DMS153 (cell line): ENCODE measurements at regions not wholly inside any gene's neighbourhood (a gene's known extent, or its start where the extent isn't known, plus 50 kb on each side); places are given as distances from the start of the nearest gene placed in this dataset.

Experiments
- DNase-seq: peaks from one replicate; lab custom pipeline; 2025; lab: John Stamatoyannopoulos, UW

- DNase-seq = no peak
Observed at GRCh38 chr11:92869716-92870115, 99.7 kb upstream of the MTNR1B start.

- no peak for DNase-seq
Observed at GRCh38 chr11:92870196-92870832, 99.1 kb upstream of the MTNR1B start.

GRCh38 chr11:92873551-92873950 lies 95.9 kb upstream of the MTNR1B start:
- DNase-seq = no peak

- no peak for DNase-seq
Observed at GRCh38 chr11:92875473-92875872, 94.0 kb upstream of the MTNR1B start.

- DNase-seq = no peak
Observed at GRCh38 chr11:92879086-92879485, 90.4 kb upstream of the MTNR1B start.

- no peak for DNase-seq
Observed at GRCh38 chr11:92880381-92880780, 89.1 kb upstream of the MTNR1B start.

GRCh38 chr11:92881940-92882450 lies 87.5 kb upstream of the MTNR1B start:
- no peak for DNase-seq

GRCh38 chr11:92882828-92883611 lies 86.4 kb upstream of the MTNR1B start:
- no peak for DNase-seq

- peak; percentile 28 for DNase-seq
Observed at GRCh38 chr11:92885600-92885999, 83.9 kb upstream of the MTNR1B start.

GRCh38 chr11:92886243-92886905 lies 83.1 kb upstream of the MTNR1B start:
- peak; percentile 74 for DNase-seq

- no peak for DNase-seq
Observed at GRCh38 chr11:92888696-92889095, 80.8 kb upstream of the MTNR1B start.

GRCh38 chr11:92890846-92891245 lies 78.6 kb upstream of the MTNR1B start:
- DNase-seq = no peak

- no peak for DNase-seq
Observed at GRCh38 chr11:92892802-92893684, 76.4 kb upstream of the MTNR1B start.

- DNase-seq = no peak
Observed at GRCh38 chr11:92894197-92894596, 75.3 kb upstream of the MTNR1B start.

GRCh38 chr11:92897487-92897886 lies 72.0 kb upstream of the MTNR1B start:
- DNase-seq = no peak

- DNase-seq = no peak
Observed at GRCh38 chr11:92902417-92902816, 67.0 kb upstream of the MTNR1B start.

GRCh38 chr11:92907671-92908070 lies 61.8 kb upstream of the MTNR1B start:
- DNase-seq = no peak

- DNase-seq = no peak
Observed at GRCh38 chr11:92909214-92909613, 60.2 kb upstream of the MTNR1B start.

- peak; percentile 85 for DNase-seq
Observed at GRCh38 chr11:92911478-92911877, 58.0 kb upstream of the MTNR1B start.

GRCh38 chr11:92915551-92915950 lies 53.9 kb upstream of the MTNR1B start:
- no peak for DNase-seq

GRCh38 chr11:92916299-92916698 lies 53.2 kb upstream of the MTNR1B start:
- DNase-seq = no peak

- no peak for DNase-seq
Observed at GRCh38 chr11:92917927-92918326, 51.5 kb upstream of the MTNR1B start.
